ENCODE measurements at regions not wholly inside any gene's neighbourhood (a gene's known extent, or its start where the extent isn't known, plus 50 kb on each side); places are given as distances from the start of the nearest gene placed in this dataset.
"Not testable (repeated sequence)": the region's sequence is repeated elsewhere in the genome, so short reads cannot be mapped to it uniquely, and the experiment has no call there.

DNA sequence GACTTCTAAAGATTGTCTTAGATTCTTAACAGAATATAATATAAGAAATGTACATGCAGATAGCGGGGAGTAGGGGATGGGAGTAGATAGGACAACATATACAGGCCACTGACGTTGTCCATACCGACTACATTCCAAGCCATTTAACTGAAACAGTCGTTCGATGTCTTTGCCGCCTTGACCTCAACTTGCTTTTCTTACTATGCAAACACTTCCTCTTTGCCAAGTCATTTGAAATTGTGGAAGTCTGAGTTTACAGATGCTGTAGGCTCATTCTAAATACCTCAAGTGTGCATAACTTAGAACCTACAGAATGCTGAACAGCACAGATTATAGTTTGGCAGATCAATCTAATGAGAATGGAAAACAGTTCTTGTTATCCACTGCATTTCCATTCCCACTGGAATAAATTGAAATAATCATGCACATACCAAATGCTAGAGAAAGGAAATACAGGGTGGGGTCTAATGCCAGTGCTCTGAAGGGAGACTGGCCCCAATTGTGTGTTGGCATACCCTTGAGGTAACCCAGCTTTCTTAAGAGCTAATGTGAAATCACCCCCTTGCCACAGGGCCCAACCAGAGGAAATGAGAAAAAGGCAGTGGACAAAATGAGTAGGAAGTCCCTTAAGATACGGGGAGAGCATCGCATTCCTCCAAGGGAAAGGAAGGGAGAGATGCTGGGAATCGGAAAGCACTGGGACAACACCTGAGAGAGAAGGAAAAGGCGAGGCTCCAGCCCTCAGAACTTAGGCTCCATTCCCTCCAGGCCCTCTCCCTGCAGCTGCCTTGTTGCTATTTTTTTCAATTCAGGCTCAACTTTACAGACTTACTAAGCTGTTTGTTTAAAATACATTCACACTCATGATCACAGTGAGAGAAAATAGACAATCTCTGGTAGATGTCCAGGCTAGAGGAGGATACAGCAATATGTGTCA lies 380.9 kb upstream of the TMTC1 start:
- no peaks in the 10 kb centered on the region for H3K9me3 Mint-ChIP-seq (ENCODE audit: unreplicated experiment)
- TF ChIP-seq CTCF (IDR thresholded peaks at IDR 0.05; ENCODE audit: unreplicated experiment): no peak
- no peaks in the 10 kb centered on the region for H3K27me3 Mint-ChIP-seq (ENCODE audit: insufficient read depth, unreplicated experiment)
- no peak for DNase-seq (ENCODE audit: unreplicated experiment)
- ChIA-PET POLR2A (interaction anchor here (0.7 kb wide), 1 partner anchor 1492 kb away, joined by 3 read pairs; no protein-coding TSS in a partner anchor), CTCF (interaction anchor here (0.6 kb wide), 1 partner anchor 41 kb away, joined by 4 read pairs; no protein-coding TSS in a partner anchor)
- BruUV-seq (replicated peaks): no TSS peak
- intact Hi-C loops (cut with micrococcal nuclease): no loop called here
- no peak overlapping the region for H3K27ac Mint-ChIP-seq (ENCODE audit: low read depth, unreplicated experiment)
- no peak overlapping the region for H3K4me3 Mint-ChIP-seq (ENCODE audit: unreplicated experiment)
- H3K4me1 Mint-ChIP-seq (ENCODE audit: insufficient read depth, unreplicated experiment): no peaks in the 10 kb centered on the region
- no peaks in the 10 kb centered on the region for H3K36me3 Mint-ChIP-seq (ENCODE audit: insufficient read depth, unreplicated experiment)

DNA sequence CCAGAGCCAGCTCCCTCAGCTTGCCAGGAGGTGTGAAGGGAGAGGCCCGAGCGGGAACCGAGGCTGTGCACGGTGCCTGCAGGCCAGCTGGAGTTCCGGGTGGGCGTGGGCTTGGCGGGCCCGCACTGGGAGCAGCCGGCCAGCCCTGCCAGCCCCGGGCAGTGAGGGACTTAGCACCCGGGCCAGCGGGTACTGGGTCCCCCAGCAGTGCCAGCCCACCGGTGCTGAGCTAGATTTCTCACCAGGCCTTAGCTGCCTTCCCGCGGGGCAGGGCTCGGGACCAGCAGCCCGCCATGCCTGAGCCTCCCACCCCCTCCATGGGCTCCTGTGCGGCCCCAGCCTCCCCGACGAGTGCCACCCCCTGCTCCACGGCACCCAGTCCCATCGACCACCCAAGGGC lies 373.1 kb upstream of the TMTC1 start:
- H3K4me3 Mint-ChIP-seq (ENCODE audit: unreplicated experiment); H3K27ac Mint-ChIP-seq (ENCODE audit: low read depth, unreplicated experiment); H3K4me1 Mint-ChIP-seq (ENCODE audit: insufficient read depth, unreplicated experiment); POLR2A ChIA-PET; BruUV-seq (replicated peaks); DNase-seq (ENCODE audit: unreplicated experiment); H3K9me3 Mint-ChIP-seq (ENCODE audit: unreplicated experiment); H3K27me3 Mint-ChIP-seq (ENCODE audit: insufficient read depth, unreplicated experiment); H3K36me3 Mint-ChIP-seq (ENCODE audit: insufficient read depth, unreplicated experiment); intact Hi-C loops (cut with micrococcal nuclease): not testable (repeated sequence)
- CTCF ChIA-PET: interaction anchor here (0.6 kb wide), 1 partner anchor 282 kb away, joined by 3 read pairs; no protein-coding TSS in a partner anchor

GRCh38 chr12:30155001-30155730 lies 371.4 kb upstream of the TMTC1 start:
- H3K27me3 Mint-ChIP-seq (ENCODE audit: insufficient read depth, unreplicated experiment): no peaks in the 10 kb centered on the region
- POLR2A ChIA-PET: interaction anchor here (0.8 kb wide), 1 partner anchor 9 kb away, joined by 3 read pairs; no protein-coding TSS in a partner anchor
- intact Hi-C loops (cut with micrococcal nuclease): no loop called here
- no peaks in the 10 kb centered on the region for H3K4me1 Mint-ChIP-seq (ENCODE audit: insufficient read depth, unreplicated experiment)
- CTCF ChIA-PET: interaction anchor here (0.6 kb wide), 1 partner anchor 21 kb away, joined by 4 read pairs; no protein-coding TSS in a partner anchor
- BruUV-seq (replicated peaks): no TSS peak
- no peak overlapping the region for H3K4me3 Mint-ChIP-seq (ENCODE audit: unreplicated experiment)
- no peak overlapping the region for H3K27ac Mint-ChIP-seq (ENCODE audit: low read depth, unreplicated experiment)
- TF ChIP-seq CTCF (IDR thresholded peaks at IDR 0.05; ENCODE audit: unreplicated experiment): no peak
- H3K9me3 Mint-ChIP-seq (ENCODE audit: unreplicated experiment): no peaks in the 10 kb centered on the region
- H3K36me3 Mint-ChIP-seq (ENCODE audit: insufficient read depth, unreplicated experiment): no peaks in the 10 kb centered on the region
- no peak for DNase-seq (ENCODE audit: unreplicated experiment)

DNA sequence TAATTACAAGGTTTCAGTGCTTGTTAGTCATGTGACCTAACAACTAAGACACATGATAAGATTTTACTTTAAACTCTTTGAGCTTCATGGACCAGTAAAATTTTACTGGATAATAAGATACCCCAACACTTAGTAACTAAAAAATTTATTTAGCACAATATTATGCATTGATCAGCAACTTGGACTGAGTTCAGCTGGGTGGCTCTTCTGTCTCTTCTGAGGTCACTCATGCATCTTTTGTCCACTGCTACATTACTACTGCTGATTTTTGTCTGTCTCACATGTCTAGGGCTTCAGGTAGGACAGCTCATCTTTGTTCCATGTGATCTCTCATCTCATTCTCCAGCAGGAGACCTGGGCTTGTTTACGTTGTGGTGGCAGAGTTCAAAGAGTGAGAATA lies 370.2 kb upstream of the TMTC1 start:
- intact Hi-C loops (cut with micrococcal nuclease): no loop called here
- TF ChIP-seq CTCF (IDR thresholded peaks at IDR 0.05; ENCODE audit: unreplicated experiment): no peak
- no peaks in the 10 kb centered on the region for H3K36me3 Mint-ChIP-seq (ENCODE audit: insufficient read depth, unreplicated experiment)
- no TSS peak for BruUV-seq (replicated peaks)
- ChIA-PET POLR2A (interaction anchor here (0.9 kb wide), 1 partner anchor 17 kb away, joined by 3 read pairs; no protein-coding TSS in a partner anchor), CTCF (interaction anchor here (0.6 to 1.9 kb wide), 2 partner anchors 15 to 20 kb away, joined by 3 to 5 read pairs; no protein-coding TSS in a partner anchor)
- no peak overlapping the region for H3K27ac Mint-ChIP-seq (ENCODE audit: low read depth, unreplicated experiment)
- no peak for DNase-seq (ENCODE audit: unreplicated experiment)
- no peaks in the 10 kb centered on the region for H3K4me1 Mint-ChIP-seq (ENCODE audit: insufficient read depth, unreplicated experiment)
- no peaks in the 10 kb centered on the region for H3K9me3 Mint-ChIP-seq (ENCODE audit: unreplicated experiment)
- H3K27me3 Mint-ChIP-seq (ENCODE audit: insufficient read depth, unreplicated experiment): no peaks in the 10 kb centered on the region
- H3K4me3 Mint-ChIP-seq (ENCODE audit: unreplicated experiment): no peak overlapping the region

All from MCF 10A (cell line).